ENCODE measurements at regions not wholly inside any gene's neighbourhood (a gene's known extent, or its start where the extent isn't known, plus 50 kb on each side); places are given as distances from the start of the nearest gene placed in this dataset.

GRCh38 chr1:235011599-235012435 is 116.8 kb downstream of the TOMM20 start:
- peak; percentile 87 to 97 for DNase-seq (ENCODE audit: extremely low read depth in 1 of 2, low read depth in 1 of 2)

GRCh38 chr1:235011064-235011598 is 117.5 kb downstream of the TOMM20 start:
- peak; percentile 62 to 77 for DNase-seq (ENCODE audit: extremely low read depth in 1 of 2, low read depth in 1 of 2)

GRCh38 chr1:235009561-235010306 is 118.9 kb downstream of the TOMM20 start:
- DNase-seq (ENCODE audit: extremely low read depth in 1 of 2, low read depth in 1 of 2), result no peak

GRCh38 chr1:235009074-235009473 is 119.6 kb downstream of the TOMM20 start:
- no peak for DNase-seq (ENCODE audit: extremely low read depth in 1 of 2, low read depth in 1 of 2)

- DNase-seq (ENCODE audit: extremely low read depth in 1 of 2, low read depth in 1 of 2), result no peak
Observed at GRCh38 chr1:235008239-235008638, 120.4 kb downstream of the TOMM20 start.

- DNase-seq (ENCODE audit: extremely low read depth in 1 of 2, low read depth in 1 of 2), result no peak
Observed at GRCh38 chr1:235006816-235007215, 121.8 kb downstream of the TOMM20 start.

GRCh38 chr1:235006132-235006721 is 122.4 kb downstream of the TOMM20 start:
- DNase-seq (ENCODE audit: extremely low read depth in 1 of 2, low read depth in 1 of 2), result no peak

GRCh38 chr1:235004840-235005391 is 123.7 kb downstream of the TOMM20 start:
- DNase-seq (ENCODE audit: extremely low read depth in 1 of 2, low read depth in 1 of 2), result no peak

- no peak for DNase-seq (ENCODE audit: extremely low read depth in 1 of 2, low read depth in 1 of 2)
Observed at GRCh38 chr1:235004276-235004675, 124.4 kb downstream of the TOMM20 start.

GRCh38 chr1:235002706-235003300 is 125.8 kb downstream of the TOMM20 start:
- no peak for DNase-seq (ENCODE audit: extremely low read depth in 1 of 2, low read depth in 1 of 2)

GRCh38 chr1:234999513-234999940 is 129.1 kb downstream of the TOMM20 start:
- DNase-seq (ENCODE audit: extremely low read depth in 1 of 2, low read depth in 1 of 2), result no peak

- DNase-seq (ENCODE audit: extremely low read depth in 1 of 2, low read depth in 1 of 2), result no peak
Observed at GRCh38 chr1:234997896-234998741, 130.5 kb downstream of the TOMM20 start.

GRCh38 chr1:234997201-234997895 is 131.3 kb downstream of the TOMM20 start:
- DNase-seq (ENCODE audit: extremely low read depth in 1 of 2, low read depth in 1 of 2), result no peak

- DNase-seq (ENCODE audit: extremely low read depth in 1 of 2, low read depth in 1 of 2), result no peak
Observed at GRCh38 chr1:234996245-234996757, 132.3 kb downstream of the TOMM20 start.

GRCh38 chr1:234994436-234995295 is 134.0 kb downstream of the TOMM20 start:
- no peak for DNase-seq (ENCODE audit: extremely low read depth in 1 of 2, low read depth in 1 of 2)

- DNase-seq (ENCODE audit: extremely low read depth in 1 of 2, low read depth in 1 of 2), result no peak
Observed at GRCh38 chr1:234992065-234992464, 136.6 kb downstream of the TOMM20 start.

GRCh38 chr1:234990874-234991801 is 137.5 kb downstream of the TOMM20 start:
- DNase-seq (ENCODE audit: extremely low read depth in 1 of 2, low read depth in 1 of 2), result no peak

All from stimulated activated CD8-positive, alpha-beta memory T cell treated with anti-CD3 and anti-CD28 coated beads, Interleukin-7, amount 100 ng/mL, for 48 hours (primary cell).